Left lung (tissue), 4 donors: ENCODE measurements at regions not wholly inside any gene's neighbourhood (a gene's known extent, or its start where the extent isn't known, plus 50 kb on each side); places are given as distances from the start of the nearest gene placed in this dataset.

Experiments used
- ATAC-seq: fragments of 200-7000 bp; cut with Tn5 transposase; one replicate; pipeline ENCODE4 v1.9.1; 2020; ENCODE audit warnings: moderate library complexity
- DNase-seq, 4 donors: peaks; one replicate each; pipeline ENCODE4 v3.0.0-alpha.2; 2013 to 2020
- H3K27ac ChIP-seq, 2 donors: fragments of 200-600 bp; sonication (generic) in 1 of 2; one replicate each; pipeline versions ENCODE4 v1.5.0 to v1.8.0; 2020 to 2021
- H3K27me3 ChIP-seq, 2 donors: fragments of 200-600 bp; sonication (generic) in 1 of 2; one replicate each; pipeline versions ENCODE4 v1.5.0 to v1.8.0; 2020 to 2021
- H3K36me3 ChIP-seq, 2 donors: fragments of 200-600 bp; sonication (generic) in 1 of 2; one replicate each; pipeline versions ENCODE4 v1.5.0 to v1.8.0; 2020 to 2021
- H3K4me1 ChIP-seq, 2 donors: fragments of 200-600 bp; one replicate each; pipeline ENCODE4 v1.8.0; 2021
- H3K4me3 ChIP-seq, 2 donors: fragments of 200-600 bp; sonication (generic) in 1 of 2; one replicate each; pipeline versions ENCODE4 v1.5.0 to v1.8.0; 2020 to 2021; ENCODE audit warnings: mild to moderate bottlenecking in 1 of 2
- H3K9me3 ChIP-seq, 2 donors: fragments of 200-600 bp; sonication (generic) in 1 of 2; one replicate each; pipeline versions ENCODE4 v1.5.0 to v1.8.0; 2020 to 2021
- intact Hi-C, 2 donors: fragments of 100-400 bp; cut with DNase I; formaldehyde crosslinking; loops; one replicate each; pipeline versions ENCODE4 v1.11.2 to v1.14.2; 2022
- TF ChIP-seq, protein P1 (sequence below), 2 donors: fragments of 200-600 bp; sonication (generic) in 1 of 2; IDR thresholded peaks; one replicate each; pipeline versions ENCODE4 v1.5.0 to v1.8.0; 2021; ENCODE audit warnings: antibody characterized with exemption in 2 of 2
- donor health status: DM: no; HTN: yes; CAD: no.
- donor health status: DM: no; HTN: no; CAD: no.

DNA sequence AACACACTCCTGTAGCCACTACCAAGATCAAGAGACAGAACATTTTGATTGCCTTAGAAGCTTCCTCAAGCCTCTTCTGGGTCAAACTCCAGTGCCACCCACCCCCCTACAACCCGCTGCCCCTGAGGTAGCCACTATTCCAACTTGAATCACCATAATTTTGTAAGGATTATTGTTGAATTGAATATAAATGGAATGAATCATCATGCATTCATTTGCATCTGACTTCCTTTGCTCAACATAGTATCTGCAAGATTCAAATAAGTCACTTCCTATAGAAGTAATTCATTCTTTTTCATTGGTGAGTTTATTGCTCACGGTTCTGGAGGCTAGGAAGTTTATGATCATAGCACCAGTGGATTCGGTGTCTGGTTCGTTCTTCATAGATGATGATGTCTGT, 364.2 kb downstream of the SLITRK2 start:
- Histone ChIP-seq H3K36me3 (no peaks in the 10 kb centered on the region), H3K9me3 (no peaks in the 10 kb centered on the region), H3K27me3 (no peaks in the 10 kb centered on the region), H3K4me3 (no peak overlapping the region), H3K4me1 (no peaks in the 10 kb centered on the region), H3K27ac (no peak overlapping the region)
- TF ChIP-seq, protein P1, sequence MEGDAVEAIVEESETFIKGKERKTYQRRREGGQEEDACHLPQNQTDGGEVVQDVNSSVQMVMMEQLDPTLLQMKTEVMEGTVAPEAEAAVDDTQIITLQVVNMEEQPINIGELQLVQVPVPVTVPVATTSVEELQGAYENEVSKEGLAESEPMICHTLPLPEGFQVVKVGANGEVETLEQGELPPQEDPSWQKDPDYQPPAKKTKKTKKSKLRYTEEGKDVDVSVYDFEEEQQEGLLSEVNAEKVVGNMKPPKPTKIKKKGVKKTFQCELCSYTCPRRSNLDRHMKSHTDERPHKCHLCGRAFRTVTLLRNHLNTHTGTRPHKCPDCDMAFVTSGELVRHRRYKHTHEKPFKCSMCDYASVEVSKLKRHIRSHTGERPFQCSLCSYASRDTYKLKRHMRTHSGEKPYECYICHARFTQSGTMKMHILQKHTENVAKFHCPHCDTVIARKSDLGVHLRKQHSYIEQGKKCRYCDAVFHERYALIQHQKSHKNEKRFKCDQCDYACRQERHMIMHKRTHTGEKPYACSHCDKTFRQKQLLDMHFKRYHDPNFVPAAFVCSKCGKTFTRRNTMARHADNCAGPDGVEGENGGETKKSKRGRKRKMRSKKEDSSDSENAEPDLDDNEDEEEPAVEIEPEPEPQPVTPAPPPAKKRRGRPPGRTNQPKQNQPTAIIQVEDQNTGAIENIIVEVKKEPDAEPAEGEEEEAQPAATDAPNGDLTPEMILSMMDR (IDR thresholded peaks at IDR 0.05) = no peak
- no peak for DNase-seq
- intact Hi-C loops = no loop called here
- no peak for ATAC-seq

DNA sequence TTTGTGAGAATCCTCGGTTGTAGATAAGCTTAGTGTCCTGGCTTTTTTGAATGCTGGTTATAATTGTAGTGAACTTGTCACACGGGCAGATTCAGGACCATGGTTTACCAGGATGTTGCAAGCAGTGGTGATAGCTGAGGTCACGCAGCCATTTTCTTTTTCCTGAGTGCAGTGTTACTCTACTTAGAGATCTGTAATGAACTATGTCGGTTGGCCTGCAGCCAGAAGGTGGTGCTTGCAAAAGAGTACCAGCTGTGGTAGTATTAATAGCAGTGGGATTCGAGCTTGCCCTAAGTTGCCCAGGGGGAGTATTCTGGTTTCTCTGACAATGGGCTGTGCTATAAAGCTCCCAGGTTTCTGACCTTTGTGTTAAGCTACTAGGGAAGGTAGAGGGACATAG, 368.9 kb downstream of the SLITRK2 start:
- H3K4me1 ChIP-seq = no peaks in the 10 kb centered on the region
- TF ChIP-seq, protein P1 (IDR thresholded peaks at IDR 0.05) = no peak
- no peaks in the 10 kb centered on the region for H3K27me3 ChIP-seq
- intact Hi-C loops = no loop called here
- no peak overlapping the region for H3K4me3 ChIP-seq
- H3K27ac ChIP-seq = no peak overlapping the region
- H3K9me3 ChIP-seq = no peaks in the 10 kb centered on the region
- ATAC-seq = no peak
- peak in 1 of 4 donors; percentile 11 for DNase-seq
- H3K36me3 ChIP-seq = no peaks in the 10 kb centered on the region

- DNase-seq (peak in 2 of 4 donors; percentile 49 to 75), ATAC-seq (no peak)
- no peak overlapping the region for H3K4me3 ChIP-seq
- H3K27me3 ChIP-seq = no peaks in the 10 kb centered on the region
- no peaks in the 10 kb centered on the region for H3K9me3 ChIP-seq
- H3K27ac ChIP-seq = no peak overlapping the region
- H3K36me3 ChIP-seq = no peaks in the 10 kb centered on the region
- TF ChIP-seq, protein P1 (IDR thresholded peaks at IDR 0.05) = no peak
- intact Hi-C loops = no loop called here
- no peaks in the 10 kb centered on the region for H3K4me1 ChIP-seq
Measured at GRCh38 chrX:146189371-146189770, 371.7 kb downstream of the SLITRK2 start.

DNA sequence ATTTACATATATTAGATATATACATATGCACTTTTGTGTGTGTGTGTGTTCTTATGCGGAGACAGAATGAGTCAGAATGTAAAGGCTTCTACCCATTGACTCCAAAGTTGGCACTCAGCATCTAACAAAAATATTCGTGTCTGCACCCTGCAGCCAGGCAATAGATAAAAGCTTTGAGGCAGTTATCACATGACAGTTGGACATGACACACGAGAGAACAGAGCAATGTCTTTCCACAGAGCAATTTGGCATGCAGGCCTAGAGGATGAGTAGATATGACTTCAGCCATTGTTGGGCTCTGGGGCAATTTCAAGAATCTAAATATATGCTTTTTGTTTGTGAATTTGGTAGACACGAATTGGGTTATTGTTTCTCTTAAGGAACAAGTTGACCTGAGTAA, 391.2 kb downstream of the SLITRK2 start:
- no peaks in the 10 kb centered on the region for H3K9me3 ChIP-seq
- no peaks in the 10 kb centered on the region for H3K4me1 ChIP-seq
- H3K36me3 ChIP-seq = no peaks in the 10 kb centered on the region
- TF ChIP-seq, protein P1 (IDR thresholded peaks at IDR 0.05) = no peak
- H3K27ac ChIP-seq = no peak overlapping the region
- H3K27me3 ChIP-seq = no peaks in the 10 kb centered on the region
- ATAC-seq = no peak
- intact Hi-C loops = no loop called here
- no peak for DNase-seq
- no peak overlapping the region for H3K4me3 ChIP-seq

DNA sequence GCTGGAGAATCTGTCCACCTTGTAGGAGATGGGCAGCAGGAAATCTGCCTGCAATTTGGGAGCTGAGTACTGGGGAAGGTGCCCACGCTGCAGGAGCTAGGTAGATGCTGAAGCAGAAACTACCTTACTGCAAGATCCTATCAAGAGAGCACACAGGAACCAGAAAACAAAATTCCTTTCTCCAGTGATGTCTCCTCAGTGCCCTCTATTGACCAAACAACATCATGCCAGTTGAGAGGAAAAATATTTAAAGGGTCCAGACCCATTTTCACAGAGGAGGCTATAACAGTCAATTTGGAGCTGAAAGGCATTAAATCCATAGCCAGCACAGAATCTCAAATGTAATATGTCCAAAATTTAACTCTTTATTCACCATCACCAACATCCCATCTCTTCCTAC, 406.8 kb downstream of the SLITRK2 start:
- Histone ChIP-seq H3K4me3 (no peak overlapping the region), H3K27ac (no peak overlapping the region), H3K27me3 (no peaks in the 10 kb centered on the region), H3K4me1 (no peaks in the 10 kb centered on the region), H3K9me3 (no peaks in the 10 kb centered on the region), H3K36me3 (no peaks in the 10 kb centered on the region)
- intact Hi-C loops = no loop called here
- no peak for DNase-seq
- TF ChIP-seq, protein P1 (IDR thresholded peaks at IDR 0.05) = peak in 1 of 2 donors; percentile 17
- ATAC-seq = no peak
